ENCODE measurements at regions not wholly inside any gene's neighbourhood (a gene's known extent, or its start where the extent isn't known, plus 50 kb on each side); places are given as distances from the start of the nearest gene placed in this dataset.

GRCh38 chr11:82676483-82677094 lies 57.1 kb downstream of the FAM181B start:
- DNase-seq = no peak

GRCh38 chr11:82675838-82676237 lies 57.8 kb downstream of the FAM181B start:
- DNase-seq = no peak

GRCh38 chr11:82673631-82674030 lies 60.0 kb downstream of the FAM181B start:
- DNase-seq = no peak

GRCh38 chr11:82671451-82671850 lies 62.2 kb downstream of the FAM181B start:
- no peak for DNase-seq

- no peak for DNase-seq
Measured at GRCh38 chr11:82663535-82663934, 70.1 kb downstream of the FAM181B start.

GRCh38 chr11:82653752-82654151 lies 79.9 kb downstream of the FAM181B start:
- no peak for DNase-seq

GRCh38 chr11:82639251-82639650 lies 94.4 kb downstream of the FAM181B start:
- DNase-seq = no peak

- DNase-seq = no peak
Measured at GRCh38 chr11:82636615-82637014, 97.0 kb downstream of the FAM181B start.

GRCh38 chr11:82634091-82634490 lies 99.6 kb downstream of the FAM181B start:
- no peak for DNase-seq

- no peak for DNase-seq
Measured at GRCh38 chr11:82631722-82632630, 101.7 kb downstream of the FAM181B start.

- no peak for DNase-seq
Measured at GRCh38 chr11:82610671-82611070, 123.0 kb downstream of the FAM181B start.

- no peak for DNase-seq
Measured at GRCh38 chr11:82606738-82607137, 126.9 kb downstream of the FAM181B start.

- DNase-seq = no peak
Measured at GRCh38 chr11:82601711-82602110, 132.0 kb downstream of the FAM181B start.

- DNase-seq = no peak
Measured at GRCh38 chr11:82599836-82600235, 133.8 kb downstream of the FAM181B start.

- DNase-seq = no peak
Measured at GRCh38 chr11:82586581-82586980, 147.1 kb downstream of the FAM181B start.

GRCh38 chr11:82577246-82577645 lies 156.4 kb downstream of the FAM181B start:
- DNase-seq = no peak

GRCh38 chr11:82560836-82561235 lies 172.8 kb downstream of the FAM181B start:
- DNase-seq = no peak

GRCh38 chr11:82559609-82560008 lies 174.1 kb downstream of the FAM181B start:
- no peak for DNase-seq

GRCh38 chr11:82557274-82557673 lies 176.4 kb downstream of the FAM181B start:
- DNase-seq = no peak

- no peak for DNase-seq
Measured at GRCh38 chr11:82556210-82556609, 177.5 kb downstream of the FAM181B start.

GRCh38 chr11:82546661-82547557 lies 186.8 kb downstream of the FAM181B start:
- no peak for DNase-seq

- DNase-seq = no peak
Measured at GRCh38 chr11:82539669-82540068, 194.0 kb downstream of the FAM181B start.

GRCh38 chr11:82536706-82537105 lies 197.0 kb downstream of the FAM181B start:
- no peak for DNase-seq
